ENCODE measurements at regions not wholly inside any gene's neighbourhood (a gene's known extent, or its start where the extent isn't known, plus 50 kb on each side); places are given as distances from the start of the nearest gene placed in this dataset.
"Not testable (repeated sequence)": the region's sequence is repeated elsewhere in the genome, so short reads cannot be mapped to it uniquely, and the experiment has no call there.

DNA sequence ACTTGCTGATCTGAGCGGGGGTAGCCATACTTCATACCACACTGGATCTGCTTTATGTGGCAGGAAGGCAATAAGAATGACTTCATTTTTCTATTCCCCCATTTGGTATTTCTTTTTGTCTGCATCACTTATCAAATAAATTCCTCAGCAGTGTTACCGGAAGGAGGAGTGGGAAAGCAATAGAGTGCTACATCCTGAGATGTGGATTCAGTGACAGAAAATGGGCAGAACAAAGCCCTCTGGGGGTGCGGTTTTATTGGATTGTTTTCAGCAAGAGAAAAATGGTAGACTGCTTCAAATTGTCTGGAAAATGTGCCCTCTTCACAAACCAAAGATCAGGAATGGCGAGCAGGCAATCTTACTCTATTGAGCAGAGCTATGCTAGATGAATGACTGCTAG, 751.9 kb upstream of the NEGR1 start:
- H3K4me3 ChIP-seq (ENCODE audit: low read length) = no peak overlapping the region
- DNase-seq (ENCODE audit: low read depth, low spot score) = no peak

DNA sequence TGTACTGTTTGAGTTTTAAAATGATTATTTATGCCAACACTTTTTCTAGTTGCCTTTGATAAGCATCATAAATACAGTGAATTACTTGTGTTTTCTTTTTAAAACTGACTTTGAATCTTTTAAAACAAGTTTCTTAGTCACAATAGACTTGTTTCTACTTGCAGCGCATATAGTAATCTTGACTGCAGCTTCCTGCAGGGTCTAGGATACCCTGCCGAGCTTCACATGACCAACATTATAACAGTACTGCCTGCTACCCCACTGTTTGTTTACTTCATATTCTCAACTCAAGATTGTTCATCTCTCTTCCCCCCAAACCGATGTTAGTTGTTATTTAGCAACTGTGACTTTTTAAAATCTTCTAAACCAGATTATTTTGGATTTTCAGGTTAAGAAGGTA, 751.3 kb upstream of the NEGR1 start:
- no peak for DNase-seq (ENCODE audit: low read depth, low spot score)
- no peak overlapping the region for H3K4me3 ChIP-seq (ENCODE audit: low read length)

DNA sequence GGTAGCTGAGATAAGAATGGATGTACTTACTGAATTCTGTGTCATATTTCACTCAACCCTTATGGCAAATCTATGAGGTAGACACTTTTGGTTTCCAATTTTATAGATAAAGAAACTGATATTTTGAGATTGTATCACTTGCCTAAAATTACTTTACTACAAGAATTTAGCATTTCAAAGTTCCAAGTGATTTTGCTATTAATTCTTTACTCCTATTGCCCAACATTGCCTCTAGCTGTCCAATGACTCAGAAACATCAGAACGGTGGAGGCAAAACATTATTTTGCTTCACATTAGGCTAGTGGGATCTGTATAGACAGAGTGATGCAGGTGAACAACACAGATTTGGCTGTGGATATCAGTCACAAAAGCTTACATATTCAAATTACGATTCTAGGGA, 747.2 kb upstream of the NEGR1 start:
- H3K4me3 ChIP-seq (ENCODE audit: low read length) = no peak overlapping the region
- no peak for DNase-seq (ENCODE audit: low read depth, low spot score)

DNA sequence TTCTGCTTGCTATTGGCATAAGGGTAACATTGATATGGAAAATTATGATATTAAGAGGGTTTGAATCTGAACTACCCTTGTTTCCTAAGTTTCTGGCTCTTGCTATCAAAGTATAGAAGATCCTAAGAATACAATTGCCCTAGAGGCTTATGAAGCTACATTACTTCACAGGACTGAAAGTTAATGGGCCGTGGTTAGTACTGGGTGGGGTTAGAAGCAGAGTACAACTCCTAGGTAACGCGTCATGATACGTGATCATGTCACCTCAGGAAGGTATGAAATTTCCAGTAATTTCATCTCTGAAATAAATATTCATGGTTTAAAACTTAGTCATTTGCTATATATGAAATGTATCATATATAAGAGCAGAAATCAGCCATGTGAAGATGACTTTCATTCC, 743.8 kb upstream of the NEGR1 start:
- no peak for DNase-seq (ENCODE audit: low read depth, low spot score)
- H3K4me3 ChIP-seq (ENCODE audit: low read length) = no peak overlapping the region

DNA sequence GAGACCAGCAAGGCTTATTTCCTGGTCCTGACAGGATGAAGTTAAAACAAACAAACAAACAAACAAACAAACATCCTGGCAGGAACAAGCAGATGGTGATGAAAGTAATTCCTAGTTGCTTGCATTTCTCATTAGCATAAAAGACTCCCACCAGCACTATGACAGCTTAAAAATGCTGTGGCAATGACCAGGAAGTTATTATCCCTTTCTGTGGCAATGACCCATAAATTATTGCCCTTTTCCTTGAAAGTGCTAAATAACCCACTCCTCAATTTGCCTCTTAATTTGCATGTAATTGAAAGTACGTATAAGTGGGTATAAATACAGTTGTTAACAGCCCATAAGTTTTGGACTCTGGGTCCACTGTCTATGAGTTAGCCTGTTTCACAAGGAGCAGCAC, 727.6 kb upstream of the NEGR1 start:
- DNase-seq (ENCODE audit: low read depth, low spot score) = no peak
- H3K4me3 ChIP-seq (ENCODE audit: low read length) = no peak overlapping the region

DNA sequence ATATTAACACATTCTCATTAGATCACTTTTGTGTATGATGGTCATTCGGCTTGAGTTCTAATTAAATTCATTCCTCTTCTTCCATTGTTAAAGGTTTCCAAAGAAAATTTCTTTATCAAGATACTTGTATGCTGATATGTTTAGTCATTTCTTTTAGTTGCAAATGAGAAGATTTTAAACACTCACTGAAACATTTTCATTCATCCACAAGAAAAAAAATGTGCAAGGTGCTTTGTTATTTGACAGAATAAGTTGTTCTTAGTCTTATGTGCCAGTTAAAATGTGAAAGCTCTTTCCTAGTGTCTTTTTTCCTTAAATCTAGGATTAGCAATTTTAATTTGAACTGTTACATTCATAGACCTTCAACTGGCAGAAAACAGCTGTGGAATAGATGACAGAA, 727.0 kb upstream of the NEGR1 start:
- no peak for DNase-seq (ENCODE audit: low read depth, low spot score)
- no peak overlapping the region for H3K4me3 ChIP-seq (ENCODE audit: low read length)

DNA sequence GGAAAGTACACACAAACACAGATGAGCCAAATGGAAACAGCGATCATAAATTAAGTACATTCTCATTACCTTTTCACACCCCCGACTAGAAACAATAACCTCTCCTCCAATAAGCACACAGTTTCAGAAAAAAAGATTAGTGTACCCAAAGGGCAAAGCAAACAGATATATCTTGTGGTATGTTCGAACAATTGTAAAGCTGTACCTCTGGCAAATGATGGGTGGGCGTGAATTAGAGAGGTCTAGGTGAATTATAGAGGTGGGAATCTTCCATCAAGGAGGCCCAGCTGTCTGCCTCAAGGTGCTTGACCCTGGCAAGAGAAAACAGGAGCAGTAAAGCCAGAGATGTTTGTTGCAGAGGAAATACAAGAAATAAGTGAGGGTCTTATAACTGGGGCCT, 715.3 kb upstream of the NEGR1 start:
- no peak overlapping the region for H3K4me3 ChIP-seq (ENCODE audit: low read length)
- no peak for DNase-seq (ENCODE audit: low read depth, low spot score)

DNA sequence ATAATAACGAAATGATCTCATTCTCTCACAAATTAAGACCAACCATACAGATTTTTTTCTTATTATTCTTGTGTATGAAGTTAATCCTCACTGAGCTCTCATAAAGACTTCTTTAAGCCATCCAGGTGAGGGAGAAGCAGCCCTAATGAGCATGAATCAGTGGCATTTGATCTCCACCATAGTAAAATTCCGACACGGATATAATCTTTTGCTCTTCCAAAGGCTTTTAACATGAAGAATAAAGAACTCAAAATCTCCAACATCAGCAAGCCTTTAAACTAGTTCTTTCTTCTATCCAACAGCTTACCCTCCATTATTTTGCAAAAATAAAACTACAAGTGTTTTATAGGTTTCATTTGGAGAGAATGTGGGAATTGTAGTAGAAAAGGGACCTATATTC, 714.7 kb upstream of the NEGR1 start:
- DNase-seq (ENCODE audit: low read depth, low spot score) = no peak
- no peak overlapping the region for H3K4me3 ChIP-seq (ENCODE audit: low read length)

DNA sequence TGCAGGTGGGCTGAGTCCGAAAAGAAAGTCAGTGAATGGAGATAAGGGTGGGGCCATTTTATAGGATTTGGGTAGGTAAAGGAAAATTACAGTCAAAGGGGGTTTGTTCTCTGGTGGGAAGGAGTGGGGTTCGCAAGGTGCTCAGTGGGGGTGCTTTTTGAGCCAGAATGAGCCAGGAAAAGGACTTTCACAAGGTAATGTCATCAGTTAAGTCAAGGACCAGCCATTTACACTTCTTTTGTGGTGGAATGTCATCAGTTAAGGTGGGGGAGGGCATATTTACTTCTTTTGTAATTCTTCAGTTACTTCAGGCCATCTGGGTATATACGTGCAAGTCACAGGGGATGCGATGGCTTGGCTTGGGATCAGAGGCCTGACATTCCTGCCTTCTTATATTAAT, 705.5 kb upstream of the NEGR1 start:
- DNase-seq (ENCODE audit: low read depth, low spot score); H3K4me3 ChIP-seq (ENCODE audit: low read length): not testable (repeated sequence)

DNA sequence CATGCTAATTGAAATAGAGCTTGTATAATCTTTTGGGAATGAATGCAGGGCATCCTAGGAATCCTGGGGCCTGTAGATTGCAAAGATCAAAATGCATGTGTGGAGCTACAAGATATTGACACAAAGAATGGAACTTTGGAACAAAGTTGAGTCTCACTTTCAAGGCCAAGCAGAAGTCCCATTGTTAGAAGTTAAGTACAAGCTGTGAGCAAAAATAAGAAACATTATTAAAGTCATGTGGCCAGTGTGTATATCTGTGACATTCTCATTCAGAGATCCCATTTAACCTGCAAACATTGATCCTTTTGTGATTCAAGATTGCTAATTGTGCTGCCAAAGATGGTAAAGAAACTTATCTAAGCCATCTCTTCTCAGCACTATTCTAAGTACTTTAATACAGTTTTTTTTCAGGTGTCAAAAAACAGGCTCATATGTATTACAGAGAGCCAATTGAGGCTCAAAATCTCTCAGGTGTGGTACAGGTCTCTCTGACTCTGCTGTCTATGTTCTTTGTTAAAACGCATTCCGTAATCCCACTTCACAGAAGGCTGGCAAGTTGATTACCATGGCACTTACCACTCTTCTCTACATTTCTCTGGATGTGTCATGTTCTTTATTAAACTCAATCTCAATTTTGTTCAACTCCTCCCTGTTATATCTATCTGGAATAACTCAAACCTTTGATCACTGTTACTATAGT, 704.4 kb upstream of the NEGR1 start:
- no peak overlapping the region for H3K4me3 ChIP-seq (ENCODE audit: low read length)
- no peak for DNase-seq (ENCODE audit: low read depth, low spot score)

DNA sequence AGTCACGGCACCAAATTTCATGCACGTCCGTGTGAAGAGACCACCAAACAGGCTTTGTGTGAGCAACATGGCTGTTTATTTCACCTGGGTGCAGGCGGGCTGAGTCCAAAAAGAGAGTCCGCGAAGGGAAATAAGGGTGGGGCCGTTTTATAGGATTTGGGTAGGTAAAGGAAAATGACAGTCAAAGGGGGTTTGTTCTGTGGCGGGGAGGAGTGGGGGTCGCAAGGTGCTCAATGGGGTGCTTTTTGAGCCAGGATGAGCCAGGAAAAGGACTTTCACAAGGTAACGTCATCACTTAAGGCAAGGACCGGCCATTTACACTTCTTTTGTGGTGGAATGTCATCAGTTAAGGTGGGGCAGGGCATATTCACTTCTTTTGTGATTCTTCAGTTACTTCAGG, 702.7 kb upstream of the NEGR1 start:
- not testable (repeated sequence) for H3K4me3 ChIP-seq (ENCODE audit: low read length); DNase-seq (ENCODE audit: low read depth, low spot score)

DNA sequence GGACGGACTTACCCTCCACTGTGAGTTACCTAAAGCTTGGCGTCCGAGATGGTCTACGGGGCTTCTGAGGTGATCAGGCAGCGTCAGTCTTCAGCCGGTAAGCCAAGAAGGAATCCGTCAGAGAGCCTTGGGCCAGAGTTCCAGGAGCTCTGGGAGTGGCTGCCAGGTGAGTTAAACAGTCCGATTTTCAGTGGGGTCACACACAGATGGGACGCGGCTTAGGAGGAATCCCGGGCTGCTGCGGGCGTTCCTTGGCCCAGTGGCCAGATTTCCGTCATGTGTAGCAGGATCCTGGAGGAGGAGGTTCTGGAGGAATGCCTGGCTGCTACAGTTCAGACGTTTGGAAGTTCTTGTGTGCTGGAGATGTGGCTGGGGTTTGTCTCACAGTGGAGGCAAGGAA, 700.7 kb upstream of the NEGR1 start:
- not testable (repeated sequence) for DNase-seq (ENCODE audit: low read depth, low spot score); H3K4me3 ChIP-seq (ENCODE audit: low read length)

DNA sequence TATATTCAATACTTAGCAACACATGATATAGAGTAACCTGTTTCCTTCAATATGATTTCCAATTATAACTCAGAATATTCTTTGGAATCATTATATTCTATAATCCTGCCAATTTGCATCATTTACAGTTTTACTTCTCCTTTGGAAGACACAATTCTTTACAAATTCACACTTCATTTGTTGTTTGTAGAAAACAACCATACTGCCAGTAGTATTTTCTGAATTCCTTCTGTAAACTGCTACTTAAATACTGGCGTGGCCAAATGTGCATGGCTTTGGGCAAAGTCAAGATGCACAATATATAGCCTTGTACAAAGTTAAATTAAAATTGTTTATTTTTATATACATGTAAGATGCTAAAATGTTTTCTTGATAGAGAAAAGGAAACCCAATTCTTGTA, 687.1 kb upstream of the NEGR1 start:
- no peak for DNase-seq (ENCODE audit: low read depth, low spot score)
- no peak overlapping the region for H3K4me3 ChIP-seq (ENCODE audit: low read length)

DNA sequence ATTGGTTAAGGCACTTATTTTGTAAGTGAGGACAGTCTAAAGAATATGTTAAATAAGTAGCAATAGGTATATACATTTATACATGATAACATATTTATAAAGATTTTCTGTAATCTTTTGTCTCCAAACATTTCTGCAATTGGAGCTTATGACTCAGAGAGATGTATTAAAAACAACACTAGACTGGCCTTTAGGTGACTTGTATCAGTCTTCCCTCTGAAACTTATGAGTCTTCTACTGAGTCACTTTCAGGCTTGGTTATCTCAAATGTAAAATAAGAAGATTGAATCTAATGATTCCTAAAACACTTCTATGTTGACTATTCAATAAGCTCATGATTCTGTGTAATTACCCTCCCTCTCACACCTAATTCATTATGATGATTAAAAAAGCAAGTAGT, 672.6 kb upstream of the NEGR1 start:
- DNase-seq (ENCODE audit: low read depth, low spot score) = no peak
- H3K4me3 ChIP-seq (ENCODE audit: low read length) = no peak overlapping the region

DNA sequence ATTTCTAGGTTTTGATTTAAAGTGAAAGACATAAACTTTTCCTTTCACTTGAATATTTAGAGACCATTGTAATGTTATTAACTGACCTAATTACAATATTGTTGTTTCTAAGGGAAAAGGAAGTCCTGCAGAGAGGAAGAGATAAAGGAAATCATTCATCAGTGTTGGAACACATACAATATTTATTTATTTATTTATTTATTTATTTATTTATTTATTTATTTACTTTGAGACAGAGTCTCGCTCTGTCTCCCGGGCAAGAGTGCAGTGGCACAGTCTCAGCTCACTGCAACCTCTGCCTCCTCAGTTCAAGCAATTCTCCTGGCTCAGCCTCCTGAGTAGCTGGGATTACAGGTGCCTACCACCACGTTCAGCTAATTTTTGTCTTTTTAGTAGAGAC, 668.6 kb upstream of the NEGR1 start:
- not testable (repeated sequence) for DNase-seq (ENCODE audit: low read depth, low spot score); H3K4me3 ChIP-seq (ENCODE audit: low read length)

DNA sequence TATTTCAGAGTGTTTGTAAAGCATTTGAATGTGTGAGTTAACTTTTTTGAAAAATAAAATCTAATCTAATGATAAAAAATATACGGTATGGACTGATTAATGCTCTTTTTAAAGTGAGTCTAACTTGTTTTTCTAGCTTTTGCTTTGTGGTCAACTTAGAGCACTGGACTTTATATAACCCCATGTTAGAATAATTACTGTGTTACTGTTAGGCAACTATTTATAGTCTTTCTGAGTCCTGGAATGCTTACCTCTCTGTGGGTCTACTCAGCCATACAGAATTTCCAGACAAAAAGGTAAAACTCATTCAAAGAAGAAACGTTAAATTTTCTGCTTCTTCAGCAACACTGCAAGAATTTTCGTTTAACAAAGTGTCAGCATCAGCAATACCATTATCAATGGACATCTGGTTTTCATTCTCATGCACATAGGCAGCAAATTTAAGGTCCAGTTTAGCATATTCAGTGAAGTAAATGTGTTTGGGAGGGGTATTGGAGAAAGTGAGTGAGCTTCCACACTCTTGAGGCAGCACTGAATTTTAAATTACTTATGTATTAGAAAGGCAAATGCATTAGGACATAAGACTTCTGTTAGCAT, 664.7 kb upstream of the NEGR1 start:
- H3K4me3 ChIP-seq (ENCODE audit: low read length) = no peak overlapping the region
- no peak for DNase-seq (ENCODE audit: low read depth, low spot score)

DNA sequence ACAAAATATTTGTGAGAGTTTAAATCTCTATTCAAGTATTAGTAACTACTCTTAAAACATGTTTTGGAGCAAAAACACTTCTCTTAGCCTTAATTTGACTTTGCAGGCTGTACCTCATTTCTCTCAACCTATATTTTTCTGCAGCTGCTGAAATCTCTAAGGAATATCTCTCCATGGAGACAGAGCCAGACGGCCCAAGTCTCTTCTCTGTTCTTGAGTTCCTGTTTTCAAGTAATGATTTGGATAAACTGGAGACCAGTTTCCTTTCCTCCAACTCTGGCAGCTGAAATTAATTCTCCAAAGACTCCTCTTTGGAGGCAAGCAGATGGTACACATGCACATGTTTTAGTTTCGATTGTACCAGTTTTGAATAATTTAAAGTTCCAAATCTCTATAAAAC, 659.7 kb upstream of the NEGR1 start:
- no peak overlapping the region for H3K4me3 ChIP-seq (ENCODE audit: low read length)
- no peak for DNase-seq (ENCODE audit: low read depth, low spot score)

DNA sequence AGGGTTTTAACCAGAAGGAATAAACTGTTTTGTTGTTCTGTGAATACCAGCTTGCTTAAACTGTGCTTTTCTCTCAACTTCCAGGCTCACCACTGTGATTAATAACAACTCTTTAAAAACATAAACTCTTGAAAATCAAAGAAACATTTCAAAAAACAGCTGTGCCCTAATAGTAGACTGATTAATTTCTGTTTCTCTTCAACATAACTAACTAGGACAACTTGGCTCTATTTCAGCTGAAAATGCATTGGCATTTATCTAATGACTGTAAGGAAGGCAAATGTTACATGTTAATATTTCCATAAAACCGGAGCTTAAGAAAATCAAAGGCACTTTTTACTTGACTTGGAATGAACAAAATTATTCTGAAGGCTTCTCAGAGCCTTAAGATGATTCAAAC, 656.1 kb upstream of the NEGR1 start:
- DNase-seq (ENCODE audit: low read depth, low spot score) = no peak
- no peak overlapping the region for H3K4me3 ChIP-seq (ENCODE audit: low read length)

DNA sequence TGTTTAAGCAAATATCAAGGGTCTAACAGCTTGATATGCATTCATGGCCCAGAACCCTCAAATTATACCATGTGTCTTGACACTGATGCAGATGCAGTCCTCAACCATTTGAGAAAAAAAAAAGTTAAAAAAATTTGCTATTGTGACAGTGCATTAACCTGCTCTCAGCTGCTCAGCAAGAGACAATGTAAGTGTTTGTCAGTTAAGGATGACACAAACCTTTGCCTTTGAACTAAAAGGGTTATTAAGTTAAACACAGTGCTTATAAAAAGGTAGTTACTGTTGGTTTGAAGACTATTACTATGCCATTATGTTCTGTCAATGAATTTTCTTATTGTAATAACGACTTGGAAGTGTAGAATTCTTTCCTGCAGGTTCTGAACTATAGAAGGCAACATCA, 655.6 kb upstream of the NEGR1 start:
- DNase-seq (ENCODE audit: low read depth, low spot score) = no peak
- H3K4me3 ChIP-seq (ENCODE audit: low read length) = no peak overlapping the region

DNA sequence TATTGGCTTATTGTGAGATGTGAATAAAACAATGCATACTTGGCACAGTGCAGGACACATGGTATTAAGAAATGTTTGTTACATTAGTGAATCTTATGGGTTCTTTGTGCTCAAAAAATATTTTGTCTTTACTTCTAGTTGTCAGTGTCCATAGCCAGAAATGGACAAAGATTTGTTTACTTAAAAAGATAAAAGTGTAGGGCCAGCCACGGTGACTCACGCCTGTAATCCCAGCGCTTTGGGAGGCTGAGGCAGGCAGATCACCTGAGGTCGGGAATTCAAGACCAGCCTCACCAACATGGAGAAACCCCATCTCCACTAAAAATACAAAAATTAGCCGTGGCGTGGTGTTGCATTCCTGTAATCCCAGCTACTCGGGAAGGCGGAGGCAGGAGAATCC, 654.6 kb upstream of the NEGR1 start:
- no peak overlapping the region for H3K4me3 ChIP-seq (ENCODE audit: low read length)
- DNase-seq (ENCODE audit: low read depth, low spot score) = no peak

DNA sequence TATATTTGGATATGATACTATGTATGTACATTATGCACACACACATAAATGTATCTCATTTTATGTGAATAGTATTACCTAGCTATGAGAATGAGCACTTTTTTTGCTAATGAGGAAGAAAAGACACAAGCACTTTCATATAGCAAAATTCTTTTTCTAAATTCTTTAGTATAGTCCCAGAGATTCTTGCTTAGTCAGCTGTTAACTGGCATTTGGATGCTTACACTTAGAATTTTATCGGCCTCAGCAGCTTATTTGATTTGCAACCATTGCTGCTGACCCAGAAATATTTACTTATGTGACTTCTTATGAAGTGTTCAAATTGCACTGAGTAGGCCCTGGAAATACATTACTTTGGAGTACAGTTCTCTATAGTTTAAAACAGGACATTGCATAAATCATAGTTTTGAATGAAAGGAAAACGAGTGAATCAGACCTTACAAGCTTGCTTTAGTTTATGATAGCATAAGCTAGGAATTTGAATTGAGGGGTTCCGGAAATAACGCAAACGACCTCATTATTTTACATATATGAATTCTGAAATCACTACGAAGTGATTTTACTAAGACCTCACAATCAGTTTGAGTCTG, 653.9 kb upstream of the NEGR1 start:
- no peak overlapping the region for H3K4me3 ChIP-seq (ENCODE audit: low read length)
- DNase-seq (ENCODE audit: low read depth, low spot score) = no peak

Measured in Jurkat, Clone E6-1 (cell line).